GM19238 (cell line): ENCODE measurements at regions not wholly inside any gene's neighbourhood (a gene's known extent, or its start where the extent isn't known, plus 50 kb on each side); places are given as distances from the start of the nearest gene placed in this dataset.
A peak's percentile ranks its signal among the peaks of the same experiment; 100 is the strongest.

ENCODE experiments used
- DNase-seq: peaks from one replicate; pipeline ENCODE4 v3.0.0; 2011; ENCODE audit warnings: low spot score; ENCODE audit not compliant: insufficient read length

GRCh38 chr2:234308073-234308812 lies 188.6 kb downstream of the ARL4C start:
- DNase-seq = no peak

GRCh38 chr2:234307322-234307961 lies 189.4 kb downstream of the ARL4C start:
- no peak for DNase-seq

GRCh38 chr2:234306426-234307173 lies 190.3 kb downstream of the ARL4C start:
- no peak for DNase-seq

GRCh38 chr2:234305846-234306245 lies 191.0 kb downstream of the ARL4C start:
- no peak for DNase-seq

GRCh38 chr2:234304950-234305349 lies 191.9 kb downstream of the ARL4C start:
- no peak for DNase-seq

GRCh38 chr2:234302664-234302991 lies 194.3 kb downstream of the ARL4C start:
- DNase-seq = no peak

- DNase-seq = no peak
These were observed 195.7 kb downstream of the ARL4C start for GRCh38 chr2:234300932-234301823.

GRCh38 chr2:234300391-234300925 lies 196.4 kb downstream of the ARL4C start:
- DNase-seq = no peak

GRCh38 chr2:234298918-234299317 lies 198.0 kb downstream of the ARL4C start:
- no peak for DNase-seq

- DNase-seq = no peak
These were observed 199.9 kb downstream of the ARL4C start for GRCh38 chr2:234296991-234297390.

- no peak for DNase-seq
These were observed 202.9 kb downstream of the ARL4C start for GRCh38 chr2:234293973-234294372.

- no peak for DNase-seq
These were observed 204.0 kb downstream of the ARL4C start for GRCh38 chr2:234292962-234293243.

GRCh38 chr2:234292205-234292961 lies 204.5 kb downstream of the ARL4C start:
- peak; percentile 45 for DNase-seq

- no peak for DNase-seq
These were observed 205.1 kb downstream of the ARL4C start for GRCh38 chr2:234291765-234292204.

GRCh38 chr2:234290671-234291070 lies 206.2 kb downstream of the ARL4C start:
- peak; percentile 35 for DNase-seq

- DNase-seq = no peak
These were observed 206.9 kb downstream of the ARL4C start for GRCh38 chr2:234289834-234290590.

- DNase-seq = peak; percentile 37
These were observed 207.9 kb downstream of the ARL4C start for GRCh38 chr2:234288974-234289455.

GRCh38 chr2:234287650-234288049 lies 209.2 kb downstream of the ARL4C start:
- DNase-seq = no peak

- DNase-seq = no peak
These were observed 209.9 kb downstream of the ARL4C start for GRCh38 chr2:234286956-234287355.

- DNase-seq = no peak
These were observed 210.7 kb downstream of the ARL4C start for GRCh38 chr2:234286118-234286598.
